A549 (cell line): ENCODE measurements at regions not wholly inside any gene's neighbourhood (a gene's known extent, or its start where the extent isn't known, plus 50 kb on each side); places are given as distances from the start of the nearest gene placed in this dataset.

ENCODE experiments used
- ATAC-seq, 2 experiments: fragments of 200-7000 bp in 1 of 2; fragments of >200 bp in 1 of 2; cut with Nextera tagmentation in 1 of 2; cut with Tn5 transposase in 1 of 2; 3 replicates each; pipeline versions ENCODE4 v1.8.0 to v1.9.1; 2018 to 2020; ENCODE audit warnings: mild to moderate bottlenecking in 1 of 2, moderate library complexity in 1 of 2
- CTCF ChIA-PET: fragments of 300-600 bp; sonication (Branson Sonifier 250); formaldehyde crosslinking; extraction: SDS; loops from one replicate; lab custom pipeline; 2021; ENCODE audit warnings: antibody characterized with exemption, inconsistent platforms; lab: Yijun Ruan, JAX
- POLR2A ChIA-PET: fragments of 350-600 bp; formaldehyde crosslinking; extraction: SDS; loops from one replicate; lab custom pipeline; 2021; ENCODE audit warnings: antibody characterized with exemption, inconsistent platforms; lab: Yijun Ruan, JAX
- DNase-seq, 2 experiments: peaks; one replicate each; pipeline versions ENCODE4 v3.0.0 to v3.0.0-alpha.2; 2011 to 2016; ENCODE audit warnings: low read depth in 1 of 2, low spot score in 1 of 2
- FAIRE-seq: peaks from 2 replicates; lab custom pipeline; 2011; peaks lifted over from hg19 to GRCh38; lab: Jason Lieb, UNC
- H3K27ac ChIP-seq, 2 experiments: fragments of >200 bp; sonication (Bioruptor Twin); formaldehyde crosslinking; 3 replicates each; pipeline ENCODE4 v1.5.1; 2016 to 2017
- H3K4me1 ChIP-seq: fragments of >200 bp; sonication (Bioruptor Twin); formaldehyde crosslinking; 3 replicates; pipeline ENCODE4 v1.6.1; 2016
- H3K4me2 ChIP-seq: fragments of >200 bp; sonication (Bioruptor Twin); formaldehyde crosslinking; 3 replicates; pipeline ENCODE4 v1.6.1; 2016
- H3K4me3 ChIP-seq: fragments of >200 bp; sonication (Bioruptor Twin); formaldehyde crosslinking; 3 replicates; pipeline ENCODE4 v1.5.1; 2016
- H3K9me3 ChIP-seq: fragments of >200 bp; sonication (Bioruptor Twin); formaldehyde crosslinking; 3 replicates; pipeline ENCODE4 v1.6.1; 2016
- ATOH8 ChIP-seq: fragments of 250-450 bp; sonication (Bioruptor Pico); IDR thresholded peaks from 2 replicates; pipeline ENCODE4 v1.5.0; 2020; ENCODE audit warnings: low read depth, mild to moderate bottlenecking, moderate library complexity
- BCL3 ChIP-seq: fragments of >200 bp; sonication (Bioruptor Twin); formaldehyde crosslinking; IDR thresholded peaks from 3 replicates; pipeline ENCODE4 v1.6.1; 2016
- BHLHE40 ChIP-seq: IDR thresholded peaks from 2 replicates; pipeline ENCODE4 v1.6.1; 2012; ENCODE audit warnings: low read depth, low read length, inconsistent platforms
- CHD4 ChIP-seq: fragments of 200-600 bp; sonication (generic); IDR thresholded peaks from 2 replicates; pipeline ENCODE4 v1.6.1; 2016; ENCODE audit warnings: antibody characterized with exemption, mild to moderate bottlenecking, borderline replicate concordance
- E2F6 ChIP-seq: IDR thresholded peaks from 2 replicates; pipeline ENCODE4 v1.6.1; 2012; ENCODE audit warnings: low read depth, borderline replicate concordance
- EHMT2 ChIP-seq: fragments of 200-600 bp; sonication (generic); IDR thresholded peaks from 2 replicates; pipeline ENCODE4 v1.6.1; 2016; ENCODE audit warnings: antibody characterized with exemption, low read depth, mild to moderate bottlenecking, moderate library complexity
- EP300 ChIP-seq, 2 experiments: fragments of >200 bp; sonication (Bioruptor Twin); formaldehyde crosslinking; IDR thresholded peaks; 2 replicates in 1 of 2; 3 replicates in 1 of 2; pipeline ENCODE4 v1.6.1; 2016 to 2017
- ESRRA ChIP-seq: fragments of 150-350 bp; IDR thresholded peaks from 2 replicates; pipeline ENCODE4 v1.6.1; 2014; ENCODE audit warnings: mild to moderate bottlenecking, low read length, borderline replicate concordance
- FOSB ChIP-seq: fragments of 250-450 bp; sonication (Bioruptor Pico); IDR thresholded peaks from 2 replicates; pipeline ENCODE4 v1.5.0; 2020; ENCODE audit warnings: mild to moderate bottlenecking, moderate library complexity
- FOSL2 ChIP-seq, 2 experiments: fragments of 450-650 bp in 1 of 2; fragments of >200 bp in 1 of 2; sonication (Bioruptor Twin) in 1 of 2; formaldehyde crosslinking; IDR thresholded peaks; 2 replicates each; pipeline versions ENCODE4 v1.5.0 to v1.6.1; 2016 to 2020; ENCODE audit warnings: mild to moderate bottlenecking in 1 of 2, moderate library complexity in 1 of 2
- GATA3 ChIP-seq: IDR thresholded peaks from 2 replicates; pipeline ENCODE4 v1.6.1; 2012; ENCODE audit warnings: borderline replicate concordance
- HES2 ChIP-seq: fragments of >200 bp; sonication (Bioruptor Twin); formaldehyde crosslinking; IDR thresholded peaks from 2 replicates; pipeline ENCODE4 v1.6.1; 2016
- HEYL ChIP-seq: fragments of 250-450 bp; sonication (Bioruptor Pico); IDR thresholded peaks from 2 replicates; pipeline ENCODE4 v1.8.0; 2021; ENCODE audit warnings: mild to moderate bottlenecking, moderate library complexity
- HMGXB4 ChIP-seq: fragments of 250-450 bp; sonication (Bioruptor Pico); IDR thresholded peaks from 2 replicates; pipeline ENCODE4 v1.5.0; 2021; ENCODE audit warnings: mild to moderate bottlenecking, moderate library complexity, borderline replicate concordance
- HOXA7 ChIP-seq: fragments of 250-450 bp; sonication (Bioruptor Pico); IDR thresholded peaks from 2 replicates; pipeline ENCODE4 v1.5.0; 2020; ENCODE audit warnings: mild to moderate bottlenecking, moderate library complexity
- HOXB13 ChIP-seq: fragments of 250-450 bp; sonication (Bioruptor Pico); IDR thresholded peaks from 2 replicates; pipeline ENCODE4 v1.5.0; 2020; ENCODE audit warnings: low read depth, mild to moderate bottlenecking, moderate library complexity
- HOXB5 ChIP-seq: fragments of 250-450 bp; sonication (Bioruptor Pico); IDR thresholded peaks from 2 replicates; pipeline ENCODE4 v1.5.0; 2020; ENCODE audit warnings: mild to moderate bottlenecking, moderate library complexity
- KDM1A ChIP-seq: fragments of 200-600 bp; sonication (generic); IDR thresholded peaks from 2 replicates; pipeline ENCODE4 v1.6.1; 2016; ENCODE audit warnings: low read depth, mild to moderate bottlenecking
- MYC ChIP-seq: IDR thresholded peaks from 2 replicates; pipeline ENCODE4 v1.6.1; 2012; ENCODE audit warnings: mild to moderate bottlenecking, inconsistent platforms, low read length, improper control_type of control experiment, borderline replicate concordance
- PHF8 ChIP-seq: fragments of 200-600 bp; sonication (generic); IDR thresholded peaks from 2 replicates; pipeline ENCODE4 v1.6.1; 2016; ENCODE audit warnings: low read depth, mild to moderate bottlenecking, antibody characterized with exemption, moderate library complexity, borderline replicate concordance
- POLR2A ChIP-seq: IDR thresholded peaks from 2 replicates; pipeline ENCODE4 v1.6.1; 2012; ENCODE audit warnings: mild to moderate bottlenecking, low read length
- POLR2AphosphoS2 ChIP-seq: conservative IDR thresholded peaks from 2 replicates; pipeline ENCODE4 v1.6.1; 2012; ENCODE audit warnings: low read length, improper control_type of control experiment, inconsistent platforms
- RARB ChIP-seq: fragments of 250-450 bp; sonication (Bioruptor Pico); IDR thresholded peaks from 2 replicates; pipeline ENCODE4 v1.8.0; 2021; ENCODE audit warnings: mild to moderate bottlenecking, moderate library complexity
- RFX5 ChIP-seq: fragments of 450-650 bp; IDR thresholded peaks from 2 replicates; pipeline ENCODE4 v1.7.1; 2014; ENCODE audit warnings: antibody characterized with exemption, mild to moderate bottlenecking, moderate library complexity
- TFCP2L1 ChIP-seq: fragments of 250-450 bp; sonication (Bioruptor Pico); IDR thresholded peaks from 2 replicates; pipeline ENCODE4 v1.5.0; 2021; ENCODE audit warnings: mild to moderate bottlenecking
- USF2 ChIP-seq: fragments of 450-650 bp; IDR thresholded peaks from 2 replicates; pipeline ENCODE4 v1.6.1; 2014; ENCODE audit warnings: antibody characterized with exemption
- ZFP36 ChIP-seq: fragments of 450-650 bp; IDR thresholded peaks from 2 replicates; pipeline ENCODE4 v1.6.1; 2014; ENCODE audit warnings: borderline replicate concordance; ENCODE audit not compliant: partially characterized antibody
- ZNF302 ChIP-seq: fragments of 250-450 bp; sonication (Bioruptor Pico); IDR thresholded peaks from 2 replicates; pipeline ENCODE4 v1.9.0; 2021; ENCODE audit warnings: inconsistent platforms, mild to moderate bottlenecking, moderate library complexity
- ZSCAN20 ChIP-seq: fragments of 250-450 bp; sonication (Bioruptor Pico); IDR thresholded peaks from 2 replicates; pipeline ENCODE4 v1.8.0; 2022; ENCODE audit warnings: mild to moderate bottlenecking, moderate library complexity
- WGBS: methylation state at CpG from one replicate; pipeline ENCODE4 v1.1.6; 2017; ENCODE audit errors: missing lambda C conversion rate; 5-methylcytosine and 5-hydroxymethylcytosine counted together

DNA sequence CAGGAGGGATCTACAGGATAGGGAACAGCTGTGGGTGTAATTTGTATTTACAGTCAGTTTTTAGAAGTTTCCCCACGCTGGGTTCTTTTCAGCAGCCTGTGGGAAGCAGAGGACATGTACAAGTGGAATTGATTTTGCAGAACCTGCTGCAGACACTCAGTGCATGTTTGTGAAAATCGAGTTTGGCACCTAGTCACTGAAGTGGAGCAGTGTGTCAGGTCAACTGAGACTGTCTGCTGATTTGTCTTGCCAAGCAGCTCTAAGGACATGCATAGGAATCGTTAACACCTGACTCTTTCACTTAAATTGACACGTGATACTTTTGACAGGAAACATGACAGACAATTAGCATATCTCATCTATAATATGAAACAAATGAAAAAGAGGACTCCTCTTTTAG lies 416.6 kb downstream of the TMX3 start (continued):
- TF ChIP-seq BCL3 = no peak

GRCh38 chr18:68288408-68288807 lies 426.5 kb downstream of the TMX3 start:
- POLR2A ChIA-PET = no interaction called here
- no peak for ATAC-seq
- no peak for FAIRE-seq
- no peak overlapping the region for H3K27ac ChIP-seq
- H3K4me3 ChIP-seq = no peak overlapping the region
- no peaks in the 10 kb centered on the region for H3K4me1 ChIP-seq
- WGBS = 2% methylated on average over 4 of the region's 4 CpGs
- no peaks in the 10 kb centered on the region for H3K9me3 ChIP-seq
- CTCF ChIA-PET = no interaction called here
- TF ChIP-seq RARB = no peak
- no peak for TF ChIP-seq HES2
- TF ChIP-seq ZSCAN20 = no peak
- TF ChIP-seq USF2 = no peak
- no peak for TF ChIP-seq ATOH8 (CRISPR knock-in tag)
- no peak for TF ChIP-seq HOXB13
- no peak for TF ChIP-seq CHD4
- TF ChIP-seq HEYL = no peak
- TF ChIP-seq FOSB (CRISPR knock-in tag) = no peak
- no peak for TF ChIP-seq RFX5
- TF ChIP-seq POLR2AphosphoS2 = no peak
- DNase-seq = no peak
- H3K4me2 ChIP-seq = no peak overlapping the region

- ChIA-PET CTCF (no interaction called here), POLR2A (no interaction called here)
- Histone ChIP-seq H3K9me3 (no peaks in the 10 kb centered on the region), H3K4me3 (no peak overlapping the region), H3K4me2 (no peak overlapping the region), H3K27ac (no peak overlapping the region), H3K4me1 (no peaks in the 10 kb centered on the region)
- TF ChIP-seq FOSL2 (IDR thresholded peaks at IDR 0.05) (no peak), FOSL2 (CRISPR knock-in tag; IDR thresholded peaks at IDR 0.05) (no peak), GATA3 (no peak), HOXB5 (CRISPR knock-in tag) (no peak), ZFP36 (no peak), TFCP2L1 (no peak), EP300 (IDR thresholded peaks at IDR 0.05) (no peak), E2F6 (no peak), MYC (no peak), USF2 (no peak), PHF8 (no peak), KDM1A (no peak), HOXA7 (CRISPR knock-in tag) (no peak), ESRRA (no peak), BHLHE40 (no peak), CHD4 (no peak), POLR2A (no peak), ZNF302 (CRISPR knock-in tag) (no peak), ZSCAN20 (no peak), HMGXB4 (no peak), EHMT2 (no peak)
- no peak for FAIRE-seq
- no peak for ATAC-seq
- 68% methylated on average over 5 of the region's 5 CpGs for WGBS
- DNase-seq = no peak
These were observed 430.6 kb downstream of the TMX3 start for GRCh38 chr18:68284236-68284780.
